ENCODE measurements at regions not wholly inside any gene's neighbourhood (a gene's known extent, or its start where the extent isn't known, plus 50 kb on each side); places are given as distances from the start of the nearest gene placed in this dataset.

- no peak for DNase-seq
These were observed 136.8 kb upstream of the MGMT start for GRCh38 chr10:129330211-129330610.

- DNase-seq, result no peak
These were observed 135.7 kb upstream of the MGMT start for GRCh38 chr10:129331207-129331838.

- DNase-seq, result no peak
These were observed 135.2 kb upstream of the MGMT start for GRCh38 chr10:129331839-129332220.

- no peak for DNase-seq
These were observed 134.6 kb upstream of the MGMT start for GRCh38 chr10:129332476-129332875.

GRCh38 chr10:129333706-129334105 lies 133.3 kb upstream of the MGMT start:
- no peak for DNase-seq

- no peak for DNase-seq
These were observed 132.8 kb upstream of the MGMT start for GRCh38 chr10:129334266-129334665.

GRCh38 chr10:129335396-129335795 lies 131.6 kb upstream of the MGMT start:
- DNase-seq, result no peak

- DNase-seq, result no peak
These were observed 131.1 kb upstream of the MGMT start for GRCh38 chr10:129335942-129336341.

GRCh38 chr10:129339191-129339590 lies 127.8 kb upstream of the MGMT start:
- DNase-seq, result no peak

- no peak for DNase-seq
These were observed 127.2 kb upstream of the MGMT start for GRCh38 chr10:129339841-129340240.

GRCh38 chr10:129341087-129341486 lies 126.0 kb upstream of the MGMT start:
- DNase-seq, result no peak

- no peak for DNase-seq
These were observed 124.7 kb upstream of the MGMT start for GRCh38 chr10:129342385-129342784.

GRCh38 chr10:129343141-129343540 lies 123.9 kb upstream of the MGMT start:
- no peak for DNase-seq

- no peak for DNase-seq
These were observed 122.9 kb upstream of the MGMT start for GRCh38 chr10:129344103-129344502.

- no peak for DNase-seq
These were observed 122.2 kb upstream of the MGMT start for GRCh38 chr10:129344731-129345355.

GRCh38 chr10:129345763-129346162 lies 121.3 kb upstream of the MGMT start:
- DNase-seq, result no peak

- no peak for DNase-seq
These were observed 116.4 kb upstream of the MGMT start for GRCh38 chr10:129350690-129351089.

GRCh38 chr10:129353101-129353500 lies 113.9 kb upstream of the MGMT start:
- DNase-seq, result no peak

GRCh38 chr10:129360046-129360445 lies 107.0 kb upstream of the MGMT start:
- no peak for DNase-seq

GRCh38 chr10:129361676-129362376 lies 105.2 kb upstream of the MGMT start:
- DNase-seq, result no peak

- DNase-seq, result no peak
These were observed 102.1 kb upstream of the MGMT start for GRCh38 chr10:129364949-129365348.

GRCh38 chr10:129365767-129366402 lies 101.2 kb upstream of the MGMT start:
- DNase-seq, result no peak

GRCh38 chr10:129366450-129366849 lies 100.6 kb upstream of the MGMT start:
- DNase-seq, result no peak

- DNase-seq, result no peak
These were observed 97.5 kb upstream of the MGMT start for GRCh38 chr10:129369566-129369965.

Data from activated naive CD4-positive, alpha-beta T cell treated with Interleukin-2 at 50 U/mL for 16 hours (primary cell).